MM.1S (cell line): ENCODE measurements at regions not wholly inside any gene's neighbourhood (a gene's known extent, or its start where the extent isn't known, plus 50 kb on each side); places are given as distances from the start of the nearest gene placed in this dataset.

Source experiments
- EZH2 ChIP-seq: fragments of 300-600 bp; sonication (generic); optimal IDR thresholded peaks from 2 replicates; pipeline ENCODE3; 2017; ENCODE audit warnings: low read depth, mild to moderate bottlenecking, antibody characterized with exemption, low read length, mixed read lengths
- EZH2phosphoT487 ChIP-seq: fragments of 300-600 bp; sonication (generic); IDR thresholded peaks from 2 replicates; pipeline ENCODE4 v1.6.1; 2018; ENCODE audit warnings: antibody characterized with exemption, low read length

- no peak for TF ChIP-seq EZH2phosphoT487
- no peak for TF ChIP-seq EZH2
Measured at GRCh38 chr13:73335944-73336343, 277.1 kb downstream of the KLF5 start.
